ENCODE measurements at regions not wholly inside any gene's neighbourhood (a gene's known extent, or its start where the extent isn't known, plus 50 kb on each side); places are given as distances from the start of the nearest gene placed in this dataset.

- H3K9me3 Mint-ChIP-seq = peaks cover 5% of the 10 kb centered on the region
These were observed 444.3 kb downstream of the ENC1 start for GRCh38 chr5:74196233-74196632.

DNA sequence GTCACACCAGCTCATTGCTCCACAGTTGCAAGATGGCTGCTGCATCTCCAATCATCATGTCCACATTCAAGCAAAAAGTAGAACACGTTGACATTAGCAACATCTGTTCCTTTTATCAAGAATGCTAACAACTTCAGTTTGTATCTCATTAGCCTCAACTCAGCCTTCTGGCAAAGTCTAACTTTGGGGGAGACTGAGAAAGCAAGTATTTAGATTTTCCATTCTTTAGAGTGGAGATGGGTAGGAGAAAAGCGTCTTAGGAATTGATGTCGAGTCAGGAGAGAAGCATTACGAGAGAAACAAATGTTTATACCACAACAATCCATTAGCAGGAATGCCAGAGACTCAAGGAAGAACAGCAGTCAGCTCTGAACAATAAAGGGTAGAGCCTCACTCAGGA is 446.3 kb downstream of the ENC1 start:
- H3K4me1 Mint-ChIP-seq (ENCODE audit: unreplicated experiment) = peaks cover 5% of the 10 kb centered on the region
- H3K9me3 Mint-ChIP-seq = peaks cover 5% of the 10 kb centered on the region
- DNase-seq (ENCODE audit: extremely low spot score, unreplicated experiment) = no peak
- H3K36me3 Mint-ChIP-seq = no peaks in the 10 kb centered on the region
- H3K4me3 Mint-ChIP-seq = no peak overlapping the region
- H3K27ac Mint-ChIP-seq = no peak overlapping the region
- H3K27me3 Mint-ChIP-seq = no peaks in the 10 kb centered on the region
- TF ChIP-seq CTCF (conservative IDR thresholded peaks at IDR 0.05) = no peak

More at GRCh38 chr5:74196233-74196632, 444.3 kb downstream of the ENC1 start:
- Mint-ChIP-seq H3K4me1 (ENCODE audit: unreplicated experiment) (peaks cover 14% of the 10 kb centered on the region), H3K27me3 (no peaks in the 10 kb centered on the region), H3K27ac (no peak overlapping the region), H3K4me3 (no peak overlapping the region), H3K36me3 (no peaks in the 10 kb centered on the region)
- DNase-seq (ENCODE audit: extremely low spot score, unreplicated experiment) = no peak
- no peak for TF ChIP-seq CTCF (conservative IDR thresholded peaks at IDR 0.05)

DNA sequence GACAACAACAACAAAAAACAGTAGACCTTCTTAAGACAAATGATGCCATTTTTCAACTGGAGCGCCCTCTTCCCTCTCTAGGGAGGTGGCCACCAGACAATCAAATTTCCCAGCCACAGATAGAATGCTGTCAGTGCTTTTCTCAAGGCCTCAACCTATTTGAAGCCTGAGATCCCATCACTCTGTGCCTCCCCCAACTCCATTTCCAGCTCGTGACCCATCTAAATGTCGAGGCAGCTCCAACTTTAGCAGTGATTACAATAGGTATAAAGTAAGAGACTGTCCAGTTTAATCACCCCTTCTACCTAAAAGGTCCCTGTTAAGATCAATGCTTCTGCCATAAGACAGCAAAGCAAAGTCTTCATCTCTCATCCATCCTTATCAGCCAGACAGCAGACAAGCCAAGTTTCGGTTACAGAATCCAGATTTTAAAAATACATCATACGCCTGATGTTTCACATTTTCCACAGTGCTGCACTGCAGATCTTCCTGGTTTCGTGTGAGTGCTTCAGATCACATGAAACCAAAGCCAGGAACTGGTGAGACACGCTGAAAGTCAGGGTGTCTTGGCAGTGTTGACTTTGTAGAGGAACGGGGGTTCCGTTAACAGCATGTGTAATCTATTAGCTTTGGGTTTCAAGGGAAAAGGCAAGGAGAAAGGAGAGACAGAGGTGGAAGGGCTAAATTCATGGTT is 447.8 kb downstream of the ENC1 start:
- Mint-ChIP-seq H3K27me3 (no peaks in the 10 kb centered on the region), H3K9me3 (peaks cover 10% of the 10 kb centered on the region), H3K27ac (peak overlapping the region; percentile 23), H3K36me3 (no peaks in the 10 kb centered on the region), H3K4me3 (no peak overlapping the region), H3K4me1 (ENCODE audit: unreplicated experiment) (peaks cover 9% of the 10 kb centered on the region)
- DNase-seq (ENCODE audit: extremely low spot score, unreplicated experiment) = no peak
- TF ChIP-seq CTCF (conservative IDR thresholded peaks at IDR 0.05) = no peak

DNA sequence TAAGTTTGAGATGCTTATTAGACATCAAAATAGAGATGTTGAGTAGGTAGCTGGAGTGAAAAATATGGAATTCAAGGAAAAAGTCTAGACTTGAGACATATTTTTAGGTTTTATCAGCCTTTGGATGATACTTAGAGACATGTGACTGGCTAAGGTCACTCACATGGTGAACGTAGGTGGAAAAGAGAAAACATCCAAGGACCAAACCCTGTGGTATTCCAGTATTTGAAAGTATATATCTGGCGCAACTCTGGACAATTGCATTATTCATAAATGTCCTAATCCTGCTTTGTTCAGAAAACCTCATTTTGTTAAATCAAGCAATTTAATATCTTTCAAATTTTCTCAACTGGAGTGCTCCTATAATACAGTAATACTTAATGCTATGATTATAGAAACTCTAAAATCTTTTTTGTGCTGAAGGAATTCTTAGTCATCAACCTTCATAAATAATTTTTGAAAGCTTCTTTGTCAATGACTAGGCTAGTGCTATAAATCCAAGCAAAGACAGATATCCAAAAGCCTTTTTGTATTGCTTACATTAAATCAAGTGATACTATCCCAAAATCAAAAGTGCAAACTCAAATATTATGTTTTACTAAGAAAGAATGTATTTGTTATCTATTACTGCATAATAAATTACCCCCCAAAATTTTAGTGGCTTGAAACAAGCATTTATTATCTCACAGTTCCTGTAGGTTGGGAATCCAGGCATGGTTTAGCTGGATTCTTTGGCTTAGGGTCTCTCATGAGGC is 452.0 kb downstream of the ENC1 start:
- TF ChIP-seq CTCF (conservative IDR thresholded peaks at IDR 0.05) = no peak
- Mint-ChIP-seq H3K27ac (no peak overlapping the region), H3K4me1 (ENCODE audit: unreplicated experiment) (peaks cover 24% of the 10 kb centered on the region), H3K36me3 (no peaks in the 10 kb centered on the region), H3K9me3 (peaks cover 12% of the 10 kb centered on the region), H3K4me3 (no peak overlapping the region), H3K27me3 (no peaks in the 10 kb centered on the region)
- no peak for DNase-seq (ENCODE audit: extremely low spot score, unreplicated experiment)

DNA sequence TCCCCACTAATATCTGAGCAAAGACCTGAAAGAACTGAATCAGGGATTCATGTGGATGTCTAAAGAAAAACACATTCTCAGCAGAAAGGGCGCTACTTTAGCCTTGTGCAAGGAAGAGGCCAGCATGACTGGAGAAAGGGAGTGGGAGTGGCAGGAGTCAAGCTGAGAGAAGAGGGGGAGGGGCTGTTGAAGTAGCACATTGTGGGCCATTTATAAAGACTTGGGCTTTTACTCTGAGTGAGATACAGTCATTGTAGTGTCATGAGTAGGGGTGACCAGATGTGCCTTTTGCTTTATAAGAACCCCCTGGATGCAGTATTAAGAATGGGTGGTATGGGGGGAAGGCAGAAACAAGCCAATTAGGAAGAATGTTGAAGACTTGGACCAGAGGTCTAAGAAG is 452.8 kb downstream of the ENC1 start:
- DNase-seq (ENCODE audit: extremely low spot score, unreplicated experiment) = no peak

More for the DNA sequence above, 452.8 kb downstream of the ENC1 start:
- H3K27me3 Mint-ChIP-seq = no peaks in the 10 kb centered on the region
- H3K9me3 Mint-ChIP-seq = peaks cover 12% of the 10 kb centered on the region
- no peak overlapping the region for H3K27ac Mint-ChIP-seq
- H3K36me3 Mint-ChIP-seq = no peaks in the 10 kb centered on the region
- H3K4me1 Mint-ChIP-seq (ENCODE audit: unreplicated experiment) = peaks cover 20% of the 10 kb centered on the region
- no peak for TF ChIP-seq CTCF (conservative IDR thresholded peaks at IDR 0.05)
- no peak overlapping the region for H3K4me3 Mint-ChIP-seq

Data from type B pancreatic cell (in vitro differentiated cells).